GM13977 (cell line): ENCODE measurements at regions not wholly inside any gene's neighbourhood (a gene's known extent, or its start where the extent isn't known, plus 50 kb on each side); places are given as distances from the start of the nearest gene placed in this dataset.

Source experiments
- DNase-seq: peaks from one replicate; pipeline ENCODE4 v3.0.0; 2012; ENCODE audit warnings: low spot score
- CTCF ChIP-seq: IDR thresholded peaks from 2 replicates; pipeline ENCODE4 v1.5.1; 2012; ENCODE audit warnings: mild to moderate bottlenecking, control low read depth; ENCODE audit not compliant: insufficient read depth; ENCODE audit errors: extremely low read depth, missing control alignments
- in situ Hi-C: fragments of 300-500 bp; cut with MboI; formaldehyde crosslinking; loops from one replicate; pipeline ENCODE4 v1.12.0; 2022; ENCODE audit warnings: low sequenced_read_pairs, low pct_unique_long_range_greater_than_20kb, mixed read lengths, inconsistent platforms; ENCODE audit not compliant: unreplicated experiment

- DNase-seq, result peak; percentile 31
- peak; percentile 79 for TF ChIP-seq CTCF
- in situ Hi-C loops, result no loop called here
These were observed 212.1 kb upstream of the NCKAP5 start for GRCh38 chr2:133780099-133780996.

- in situ Hi-C loops, result no loop called here
- no peak for TF ChIP-seq CTCF
These were observed 212.8 kb upstream of the NCKAP5 start for GRCh38 chr2:133780997-133781513.

GRCh38 chr2:133787207-133787606 lies 218.9 kb upstream of the NCKAP5 start:
- in situ Hi-C loops, result no loop called here
- no peak for DNase-seq
- no peak for TF ChIP-seq CTCF

More at GRCh38 chr2:133780997-133781513, 212.8 kb upstream of the NCKAP5 start:
- DNase-seq, result no peak

- no peak for TF ChIP-seq CTCF
- in situ Hi-C loops, result no loop called here
- no peak for DNase-seq
These were observed 219.4 kb upstream of the NCKAP5 start for GRCh38 chr2:133787651-133788050.

- in situ Hi-C loops, result no loop called here
- no peak for DNase-seq
- TF ChIP-seq CTCF, result no peak
These were observed 220.1 kb upstream of the NCKAP5 start for GRCh38 chr2:133788386-133788785.

GRCh38 chr2:133789743-133790142 lies 221.5 kb upstream of the NCKAP5 start:
- TF ChIP-seq CTCF, result no peak
- in situ Hi-C loops, result no loop called here
- no peak for DNase-seq
